DND-41 (cell line): ENCODE measurements at regions not wholly inside any gene's neighbourhood (a gene's known extent, or its start where the extent isn't known, plus 50 kb on each side); places are given as distances from the start of the nearest gene placed in this dataset.
"Not testable (repeated sequence)": the region's sequence is repeated elsewhere in the genome, so short reads cannot be mapped to it uniquely, and the experiment has no call there.

ENCODE experiments used
- ATAC-seq: fragments of 200-7000 bp; cut with Tn5 transposase; 3 replicates; pipeline ENCODE4 v1.9.1; 2021; ENCODE audit warnings: low read depth; ENCODE audit not compliant: insufficient read depth
- DNase-seq: peaks from one replicate; pipeline ENCODE4 v3.0.0-alpha.2; 2020
- H2AFZ ChIP-seq: 2 replicates; pipeline ENCODE4 v1.6.0; 2012; ENCODE audit warnings: low read depth, low read length
- H3K27ac ChIP-seq: 2 replicates; pipeline ENCODE4 v1.5.1; 2012; ENCODE audit warnings: low read length, inconsistent platforms
- H3K27me3 ChIP-seq: fragments of 200-600 bp; sonication (generic); 2 replicates; pipeline ENCODE4 v1.6.0; 2012; ENCODE audit warnings: low read length, mild to moderate bottlenecking, inconsistent platforms; ENCODE audit not compliant: insufficient read depth, poor library complexity
- H3K36me3 ChIP-seq: 2 replicates; pipeline ENCODE4 v1.5.1; 2012; ENCODE audit warnings: low read length, inconsistent platforms; ENCODE audit not compliant: insufficient read depth
- H3K4me1 ChIP-seq: 2 replicates; pipeline ENCODE4 v1.5.1; 2012; ENCODE audit warnings: mild to moderate bottlenecking, low read length; ENCODE audit not compliant: insufficient read depth
- H3K4me2 ChIP-seq: 2 replicates; pipeline ENCODE4 v1.6.0; 2012; ENCODE audit warnings: mild to moderate bottlenecking, moderate library complexity, low read length, inconsistent platforms; ENCODE audit not compliant: insufficient read depth
- H3K4me3 ChIP-seq, 2 experiments: fragments of 200-600 bp in 1 of 2; shearing (Covaris generic) in 1 of 2; 2 replicates each; pipeline ENCODE4 v1.5.1; 2012 to 2016; ENCODE audit warnings: inconsistent platforms in 2 of 2, low read length in 2 of 2, mild to moderate bottlenecking in 2 of 2, low read depth in 1 of 2, moderate library complexity in 1 of 2
- H3K79me2 ChIP-seq: 2 replicates; pipeline ENCODE4 v1.6.0; 2012; ENCODE audit warnings: low read length, inconsistent platforms; ENCODE audit not compliant: insufficient read depth
- H3K9ac ChIP-seq: 2 replicates; pipeline ENCODE4 v1.6.0; 2012; ENCODE audit warnings: low read depth, mild to moderate bottlenecking, inconsistent platforms, low read length, moderate library complexity
- H3K9me3 ChIP-seq: 2 replicates; pipeline ENCODE4 v1.5.1; 2012; ENCODE audit warnings: low read length, moderate library complexity, mild to moderate bottlenecking, inconsistent platforms; ENCODE audit not compliant: insufficient read depth, severe bottlenecking
- H4K20me1 ChIP-seq: 2 replicates; pipeline ENCODE4 v1.6.0; 2012; ENCODE audit warnings: low read length; ENCODE audit not compliant: insufficient read depth
- CTCF ChIP-seq: IDR thresholded peaks from 2 replicates; pipeline ENCODE4 v1.5.1; 2012; ENCODE audit warnings: borderline replicate concordance, low read length, moderate library complexity, mild to moderate bottlenecking; ENCODE audit not compliant: poor library complexity, severe bottlenecking; ENCODE audit errors: extremely low read depth
- EZH2 ChIP-seq: IDR thresholded peaks from 3 replicates; pipeline ENCODE4 v1.6.1; 2012; ENCODE audit warnings: borderline replicate concordance, low read depth, mild to moderate bottlenecking, moderate library complexity, low read length, inconsistent platforms; ENCODE audit not compliant: severe bottlenecking

- Histone ChIP-seq H3K4me3 (no peak overlapping the region), H4K20me1 (no peaks in the 10 kb centered on the region)
- no peak for TF ChIP-seq CTCF
These were observed 236.7 kb downstream of the TENT5A start for GRCh38 chr6:81515562-81516453.

GRCh38 chr6:81514195-81514594 lies 238.3 kb downstream of the TENT5A start:
- not testable (repeated sequence) for H3K9me3 ChIP-seq, H3K4me2 ChIP-seq, H3K4me1 ChIP-seq, H3K27me3 ChIP-seq, H3K36me3 ChIP-seq, H2AFZ ChIP-seq, H3K79me2 ChIP-seq, H3K9ac ChIP-seq, ATAC-seq, H3K27ac ChIP-seq, DNase-seq, H3K4me3 ChIP-seq, H4K20me1 ChIP-seq

More at GRCh38 chr6:81515562-81516453, 236.7 kb downstream of the TENT5A start:
- Histone ChIP-seq H2AFZ (no peak overlapping the region), H3K4me1 (no peaks in the 10 kb centered on the region), H3K27ac (no peak overlapping the region), H3K9ac (no peak overlapping the region), H3K27me3 (no peaks in the 10 kb centered on the region), H3K9me3 (no peaks in the 10 kb centered on the region), H3K36me3 (no peaks in the 10 kb centered on the region), H3K4me2 (no peak overlapping the region), H3K79me2 (no peaks in the 10 kb centered on the region)
- DNase-seq (no peak), ATAC-seq (no peak)

GRCh38 chr6:81511423-81511822 lies 241.1 kb downstream of the TENT5A start:
- Histone ChIP-seq H3K9me3 (no peaks in the 10 kb centered on the region), H2AFZ (no peak overlapping the region), H3K4me2 (no peak overlapping the region), H3K4me3 (no peak overlapping the region), H3K27me3 (no peaks in the 10 kb centered on the region), H3K9ac (no peak overlapping the region), H3K36me3 (no peaks in the 10 kb centered on the region), H4K20me1 (no peaks in the 10 kb centered on the region), H3K4me1 (no peaks in the 10 kb centered on the region), H3K27ac (no peak overlapping the region), H3K79me2 (no peaks in the 10 kb centered on the region)
- TF ChIP-seq EZH2 (no peak), CTCF (no peak)
- DNase-seq (no peak), ATAC-seq (no peak)

GRCh38 chr6:81495999-81496398 lies 256.5 kb downstream of the TENT5A start:
- ATAC-seq (no peak), DNase-seq (no peak)
- H3K36me3 ChIP-seq: no peaks in the 10 kb centered on the region
- no peak overlapping the region for H2AFZ ChIP-seq
- H3K9me3 ChIP-seq: peaks cover under 1% of the 10 kb centered on the region
- no peaks in the 10 kb centered on the region for H3K27me3 ChIP-seq
- no peaks in the 10 kb centered on the region for H4K20me1 ChIP-seq
- no peak overlapping the region for H3K4me3 ChIP-seq
- H3K4me1 ChIP-seq: no peaks in the 10 kb centered on the region
- H3K9ac ChIP-seq: no peak overlapping the region
- no peak overlapping the region for H3K27ac ChIP-seq
- TF ChIP-seq CTCF (no peak), EZH2 (no peak)
- no peaks in the 10 kb centered on the region for H3K79me2 ChIP-seq
- no peak overlapping the region for H3K4me2 ChIP-seq
